Mesothelial cell of epicardium (in vitro differentiated cells): ENCODE measurements at regions not wholly inside any gene's neighbourhood (a gene's known extent, or its start where the extent isn't known, plus 50 kb on each side); places are given as distances from the start of the nearest gene placed in this dataset.

Source experiments
- DNase-seq, 2 experiments: peaks; one replicate each; pipeline ENCODE4 v3.0.0; 2021; ENCODE audit warnings: low spot score in 2 of 2; ENCODE audit not compliant: unreplicated experiment in 2 of 2
- H3K27ac Mint-ChIP-seq: 2 replicates; pipeline ENCODE4 v1.8.0; 2021; ENCODE audit warnings: mixed read lengths
- H3K27me3 Mint-ChIP-seq: 2 replicates; pipeline ENCODE4 v1.8.0; 2021; ENCODE audit warnings: low read depth, mixed read lengths
- H3K36me3 Mint-ChIP-seq: 2 replicates; pipeline ENCODE4 v1.8.0; 2021; ENCODE audit warnings: mixed read lengths
- H3K4me1 Mint-ChIP-seq: 2 replicates; pipeline ENCODE4 v1.8.0; 2021; ENCODE audit warnings: mixed read lengths
- H3K4me3 Mint-ChIP-seq: 2 replicates; pipeline ENCODE4 v1.8.0; 2021; ENCODE audit warnings: mild to moderate bottlenecking, moderate library complexity, mixed read lengths
- H3K9me3 Mint-ChIP-seq: 2 replicates; pipeline ENCODE4 v1.8.0; 2021; ENCODE audit warnings: mixed read lengths
- CTCF ChIP-seq: fragments of 200-600 bp; sonication (generic); IDR thresholded peaks from one replicate; pipeline ENCODE4 v1.5.0; 2021; ENCODE audit warnings: antibody characterized with exemption; ENCODE audit not compliant: unreplicated experiment

- Mint-ChIP-seq H3K4me3 (no peak overlapping the region), H3K36me3 (no peaks in the 10 kb centered on the region), H3K4me1 (no peaks in the 10 kb centered on the region), H3K27me3 (no peaks in the 10 kb centered on the region), H3K9me3 (no peaks in the 10 kb centered on the region), H3K27ac (no peak overlapping the region)
- DNase-seq: no peak
- TF ChIP-seq CTCF: no peak
Observed at GRCh38 chr20:56697476-56697875, 68.4 kb downstream of the TFAP2C start.

GRCh38 chr20:56698297-56698696, 69.2 kb downstream of the TFAP2C start:
- no peaks in the 10 kb centered on the region for H3K36me3 Mint-ChIP-seq
- no peak for DNase-seq
- H3K9me3 Mint-ChIP-seq: no peaks in the 10 kb centered on the region
- H3K4me1 Mint-ChIP-seq: no peaks in the 10 kb centered on the region
- TF ChIP-seq CTCF: no peak
- H3K27ac Mint-ChIP-seq: no peak overlapping the region
- H3K4me3 Mint-ChIP-seq: no peak overlapping the region
- no peaks in the 10 kb centered on the region for H3K27me3 Mint-ChIP-seq

- H3K4me1 Mint-ChIP-seq: no peaks in the 10 kb centered on the region
- no peak overlapping the region for H3K4me3 Mint-ChIP-seq
- H3K9me3 Mint-ChIP-seq: no peaks in the 10 kb centered on the region
- no peak for TF ChIP-seq CTCF
- H3K27ac Mint-ChIP-seq: no peak overlapping the region
- no peak for DNase-seq
- no peaks in the 10 kb centered on the region for H3K27me3 Mint-ChIP-seq
- H3K36me3 Mint-ChIP-seq: no peaks in the 10 kb centered on the region
Observed at GRCh38 chr20:56698749-56699148, 69.6 kb downstream of the TFAP2C start.

- Mint-ChIP-seq H3K36me3 (no peaks in the 10 kb centered on the region), H3K4me3 (no peak overlapping the region), H3K9me3 (no peaks in the 10 kb centered on the region), H3K27ac (no peak overlapping the region), H3K4me1 (no peaks in the 10 kb centered on the region), H3K27me3 (no peaks in the 10 kb centered on the region)
- no peak for TF ChIP-seq CTCF
- DNase-seq: no peak
Observed at GRCh38 chr20:56702931-56703840, 74.1 kb downstream of the TFAP2C start.

- Mint-ChIP-seq H3K27me3 (peaks cover 1% of the 10 kb centered on the region), H3K4me3 (no peak overlapping the region), H3K9me3 (no peaks in the 10 kb centered on the region), H3K27ac (no peak overlapping the region), H3K4me1 (peaks cover 9% of the 10 kb centered on the region), H3K36me3 (no peaks in the 10 kb centered on the region)
- TF ChIP-seq CTCF: no peak
- no peak for DNase-seq
Observed at GRCh38 chr20:56706867-56707360, 77.8 kb downstream of the TFAP2C start.
